HCT116 (cell line): ENCODE measurements at regions not wholly inside any gene's neighbourhood (a gene's known extent, or its start where the extent isn't known, plus 50 kb on each side); places are given as distances from the start of the nearest gene placed in this dataset.

Experiments
- ATAC-seq: fragments of 200-7000 bp; cut with Tn5 transposase; 2 replicates; pipeline ENCODE4 v1.9.1; 2020; ENCODE audit warnings: mild to moderate bottlenecking, moderate library complexity
- BruUV-seq: library from RNA; stranded (reverse); fragments of 400-500 nt; replicated peaks from 2 replicates; lab custom pipeline; 2021; lab: Mats Ljungman, UMichigan
- CTCF ChIA-PET: fragments of 300-600 bp; sonication (Branson Sonifier 250); formaldehyde crosslinking; loops from one replicate; lab custom pipeline; 2021; ENCODE audit warnings: antibody characterized with exemption; lab: Charles Lee
- POLR2A ChIA-PET: fragments of 300-600, 350-600 bp; sonication (Branson Sonifier 250); formaldehyde crosslinking; loops from one replicate; lab custom pipeline; 2021; ENCODE audit warnings: antibody characterized with exemption; lab: Charles Lee
- RAD21 ChIA-PET, 2 experiments: fragments of 300-600 bp; sonication (Branson Sonifier 250); formaldehyde crosslinking; loops; one replicate each; lab custom pipeline; 2023; ENCODE audit warnings: low total read pairs in 2 of 2; ENCODE audit not compliant: uncharacterized antibody in 2 of 2, unreplicated experiment in 2 of 2, low non-redundant PET in 1 of 2; lab: Charles Lee
- DNase-seq: peaks from one replicate; pipeline ENCODE4 v3.0.0-alpha.2; 2010; ENCODE audit warnings: low read depth, low spot score
- H2AFZ ChIP-seq: fragments of 200-600 bp; shearing (Covaris generic), sonication (generic); 2 replicates; pipeline ENCODE4 v1.6.1; 2017; ENCODE audit warnings: low read depth, mixed run types, mixed read lengths, antibody characterized with exemption, low read length; ENCODE audit not compliant: poor library complexity, severe bottlenecking
- H3K27ac ChIP-seq: 2 replicates; pipeline ENCODE4 v1.5.1; 2012; ENCODE audit warnings: low read depth, low read length
- H3K27me3 ChIP-seq: fragments of 200-600 bp; sonication (generic); 2 replicates; pipeline ENCODE4 v1.6.1; 2016; ENCODE audit warnings: mixed run types, low read length, mixed read lengths; ENCODE audit not compliant: insufficient read depth
- H3K36me3 ChIP-seq, 2 experiments: fragments of 200-500 bp in 1 of 2; fragments of 200-600 bp in 1 of 2; sonication (Bioruptor generic) in 1 of 2; sonication (generic) in 1 of 2; 2 replicates each; pipeline versions ENCODE4 v1.5.1 to v1.6.1; 2014 to 2016; ENCODE audit warnings: low read length in 2 of 2, inconsistent platforms in 1 of 2, mixed read lengths in 1 of 2, mixed run types in 1 of 2; ENCODE audit not compliant: insufficient read depth in 2 of 2, control insufficient read depth in 1 of 2
- H3K4me1 ChIP-seq, 2 experiments: fragments of 200-600 bp in 1 of 2; sonication (generic) in 1 of 2; 2 replicates each; pipeline versions ENCODE4 v1.5.1 to v1.6.1; 2012 to 2017; ENCODE audit warnings: low read length in 2 of 2, inconsistent platforms in 1 of 2, mild to moderate bottlenecking in 1 of 2, mixed read lengths in 1 of 2, mixed run types in 1 of 2, moderate library complexity in 1 of 2; ENCODE audit not compliant: insufficient read depth in 2 of 2, control insufficient read depth in 1 of 2
- H3K4me2 ChIP-seq: fragments of 200-600 bp; sonication (generic); 2 replicates; pipeline ENCODE4 v1.6.1; 2017; ENCODE audit warnings: mixed run types, low read length, mixed read lengths
- H3K4me3 ChIP-seq, 2 experiments: fragments of 200-600 bp in 1 of 2; sonication (generic) in 1 of 2; replicated peaks in 1 of 2; 2 replicates each; pipeline ENCODE4 v1.5.1; 2011 to 2016; ENCODE audit warnings: low read length in 2 of 2, control low read depth in 1 of 2, low read depth in 1 of 2, mild to moderate bottlenecking in 1 of 2, mixed read lengths in 1 of 2, mixed run types in 1 of 2
- H3K79me2 ChIP-seq: fragments of 200-600 bp; sonication (generic); 2 replicates; pipeline ENCODE4 v1.6.1; 2017; ENCODE audit warnings: mild to moderate bottlenecking, mixed run types, low read length, moderate library complexity, mixed read lengths; ENCODE audit not compliant: insufficient read depth
- H3K9ac ChIP-seq: fragments of 200-600 bp; sonication (generic); 2 replicates; pipeline ENCODE4 v1.6.1; 2016; ENCODE audit warnings: low read length, mixed read lengths
- H3K9me2 ChIP-seq: fragments of 200-600 bp; sonication (generic), shearing (Covaris generic); 2 replicates; pipeline ENCODE4 v1.6.1; 2017; ENCODE audit warnings: mixed run types, mild to moderate bottlenecking, moderate library complexity; ENCODE audit not compliant: insufficient read depth
- H3K9me3 ChIP-seq, 2 experiments: fragments of 200-500 bp in 1 of 2; fragments of 200-600 bp in 1 of 2; sonication (Bioruptor generic) in 1 of 2; sonication (generic) in 1 of 2; 2 replicates each; pipeline ENCODE4 v1.6.1; 2014 to 2017; ENCODE audit warnings: low read length in 2 of 2, mixed read lengths in 2 of 2, inconsistent platforms in 1 of 2, low read depth in 1 of 2, mild to moderate bottlenecking in 1 of 2, mixed run types in 1 of 2, moderate library complexity in 1 of 2; ENCODE audit not compliant: control insufficient read depth in 1 of 2, insufficient read depth in 1 of 2
- H4K20me1 ChIP-seq: fragments of 200-600 bp; sonication (generic), shearing (Covaris generic); 2 replicates; pipeline ENCODE4 v1.6.1; 2017; ENCODE audit warnings: mixed run types, mild to moderate bottlenecking, moderate library complexity; ENCODE audit not compliant: insufficient read depth
- ELF1 ChIP-seq: IDR thresholded peaks from 2 replicates; pipeline ENCODE4 v1.6.1; 2012; ENCODE audit warnings: low read depth, borderline replicate concordance
- EZH2phosphoT487 ChIP-seq: fragments of 200-600 bp; IDR thresholded peaks from 2 replicates; pipeline ENCODE4 v1.6.1; 2018; ENCODE audit warnings: antibody characterized with exemption, borderline replicate concordance
- JUND ChIP-seq: IDR thresholded peaks from 2 replicates; pipeline ENCODE4 v1.6.1; 2012
- SRF ChIP-seq: IDR thresholded peaks from 2 replicates; pipeline ENCODE4 v1.6.1; 2012; ENCODE audit warnings: low read depth
- intact Hi-C: fragments of 100-400 bp; cut with micrococcal nuclease; formaldehyde crosslinking; loops from 2 replicates; pipeline ENCODE4 v1.10.0; 2022
- TF ChIP-seq, protein P1 (sequence below), 3 experiments: fragments of 200-600 bp in 1 of 3; sonication (generic) in 1 of 3; IDR thresholded peaks in 2 of 3; conservative IDR thresholded peaks in 1 of 3; 2 replicates each; pipeline ENCODE4 v1.5.1; 2012 to 2017; ENCODE audit warnings: low read depth in 2 of 3, low read length in 2 of 3, antibody characterized with exemption in 1 of 3, borderline replicate concordance in 1 of 3, control low read depth in 1 of 3, mild to moderate bottlenecking in 1 of 3, mixed read lengths in 1 of 3, mixed run types in 1 of 3, moderate library complexity in 1 of 3; ENCODE audit not compliant: insufficient read depth in 1 of 3
- TF ChIP-seq, protein P2 (sequence below): IDR thresholded peaks from 2 replicates; pipeline ENCODE4 v1.6.1; 2012

DNA sequence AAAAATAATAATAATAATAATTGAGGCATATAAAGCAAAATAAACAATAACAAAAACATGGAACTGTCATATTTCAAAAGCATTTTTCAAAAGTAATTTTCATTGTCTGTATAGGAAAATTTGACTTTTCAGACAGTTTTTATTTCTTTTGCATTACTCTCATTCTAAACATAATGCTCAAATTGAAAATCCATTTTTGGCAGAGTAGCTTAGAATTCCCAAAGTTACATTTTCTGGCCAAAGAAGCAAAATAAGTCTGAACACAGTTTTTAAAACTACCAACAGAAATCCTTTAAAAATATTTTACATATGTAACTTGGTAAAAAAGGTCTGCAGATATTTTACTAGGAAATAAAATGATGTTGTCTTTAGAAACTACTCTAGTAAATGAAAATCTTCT, 535.4 kb downstream of the ANKRD7 start:
- H2AFZ ChIP-seq, result no peak overlapping the region
- ATAC-seq, result no peak
- no peaks in the 10 kb centered on the region for H4K20me1 ChIP-seq
- no peak overlapping the region for H3K27ac ChIP-seq
- no peaks in the 10 kb centered on the region for H3K36me3 ChIP-seq
- intact Hi-C loops, result no loop called here
- H3K4me3 ChIP-seq, result no peak overlapping the region
- no TSS peak for BruUV-seq
- H3K9me3 ChIP-seq, result no peaks in the 10 kb centered on the region
- no peak overlapping the region for H3K4me2 ChIP-seq
- H3K27me3 ChIP-seq, result no peaks in the 10 kb centered on the region
- H3K4me1 ChIP-seq, result no peaks in the 10 kb centered on the region
- H3K9me2 ChIP-seq, result no peaks in the 10 kb centered on the region
- ChIA-PET POLR2A (no interaction called here), CTCF (no interaction called here), RAD21 (no interaction called here)
- TF ChIP-seq, protein P1, sequence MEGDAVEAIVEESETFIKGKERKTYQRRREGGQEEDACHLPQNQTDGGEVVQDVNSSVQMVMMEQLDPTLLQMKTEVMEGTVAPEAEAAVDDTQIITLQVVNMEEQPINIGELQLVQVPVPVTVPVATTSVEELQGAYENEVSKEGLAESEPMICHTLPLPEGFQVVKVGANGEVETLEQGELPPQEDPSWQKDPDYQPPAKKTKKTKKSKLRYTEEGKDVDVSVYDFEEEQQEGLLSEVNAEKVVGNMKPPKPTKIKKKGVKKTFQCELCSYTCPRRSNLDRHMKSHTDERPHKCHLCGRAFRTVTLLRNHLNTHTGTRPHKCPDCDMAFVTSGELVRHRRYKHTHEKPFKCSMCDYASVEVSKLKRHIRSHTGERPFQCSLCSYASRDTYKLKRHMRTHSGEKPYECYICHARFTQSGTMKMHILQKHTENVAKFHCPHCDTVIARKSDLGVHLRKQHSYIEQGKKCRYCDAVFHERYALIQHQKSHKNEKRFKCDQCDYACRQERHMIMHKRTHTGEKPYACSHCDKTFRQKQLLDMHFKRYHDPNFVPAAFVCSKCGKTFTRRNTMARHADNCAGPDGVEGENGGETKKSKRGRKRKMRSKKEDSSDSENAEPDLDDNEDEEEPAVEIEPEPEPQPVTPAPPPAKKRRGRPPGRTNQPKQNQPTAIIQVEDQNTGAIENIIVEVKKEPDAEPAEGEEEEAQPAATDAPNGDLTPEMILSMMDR (IDR thresholded peaks at IDR 0.05 in 2 of 3, conservative IDR thresholded peaks at IDR 0.05 in 1 of 3; ENCODE audit: borderline replicate concordance in 1 of 3, insufficient read depth in 1 of 3, low read depth in 2 of 3, low read length in 2 of 3), result no peak
- TF ChIP-seq SRF, result no peak
- no peak for TF ChIP-seq JUND
- no peak for TF ChIP-seq ELF1
- TF ChIP-seq EZH2phosphoT487, result no peak
- H3K79me2 ChIP-seq, result no peaks in the 10 kb centered on the region
- no peak overlapping the region for H3K9ac ChIP-seq
- DNase-seq, result no peak

DNA sequence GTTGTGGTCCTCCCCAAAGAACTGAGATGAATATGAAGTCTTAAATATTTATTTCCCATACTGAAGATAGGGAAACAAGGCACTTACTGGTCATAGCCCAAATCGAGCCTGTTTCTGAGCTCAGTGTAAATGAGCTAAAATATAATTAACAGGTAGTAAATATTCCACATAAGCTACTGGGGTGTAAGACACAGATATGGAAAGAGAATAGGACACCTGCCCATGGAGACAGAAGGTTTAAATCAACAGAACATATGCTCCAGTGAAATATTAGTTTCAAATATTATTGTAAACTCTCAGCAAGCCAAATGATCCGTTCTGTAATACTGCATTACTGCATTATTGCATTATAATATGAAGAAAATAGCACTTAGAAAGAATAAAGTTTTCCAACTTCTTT, 537.9 kb downstream of the ANKRD7 start:
- ATAC-seq (no peak), DNase-seq (no peak)
- Histone ChIP-seq H2AFZ (no peak overlapping the region), H3K9me3 (no peaks in the 10 kb centered on the region), H3K27me3 (no peaks in the 10 kb centered on the region), H3K27ac (no peak overlapping the region), H3K4me3 (no peak overlapping the region), H3K4me2 (no peak overlapping the region), H3K9me2 (no peaks in the 10 kb centered on the region), H3K4me1 (no peaks in the 10 kb centered on the region), H3K36me3 (no peaks in the 10 kb centered on the region), H4K20me1 (no peaks in the 10 kb centered on the region), H3K79me2 (no peaks in the 10 kb centered on the region), H3K9ac (no peak overlapping the region)
- CTCF ChIA-PET, result no interaction called here
- TF ChIP-seq, protein P1 (IDR thresholded peaks at IDR 0.05 in 2 of 3, conservative IDR thresholded peaks at IDR 0.05 in 1 of 3; ENCODE audit: borderline replicate concordance in 1 of 3, insufficient read depth in 1 of 3, low read depth in 2 of 3, low read length in 2 of 3), result no peak
- TF ChIP-seq, protein P2, sequence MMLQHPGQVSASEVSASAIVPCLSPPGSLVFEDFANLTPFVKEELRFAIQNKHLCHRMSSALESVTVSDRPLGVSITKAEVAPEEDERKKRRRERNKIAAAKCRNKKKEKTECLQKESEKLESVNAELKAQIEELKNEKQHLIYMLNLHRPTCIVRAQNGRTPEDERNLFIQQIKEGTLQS, result no peak
- no peak for TF ChIP-seq SRF
- intact Hi-C loops, result no loop called here
- no TSS peak for BruUV-seq
- RAD21 ChIA-PET, result no interaction called here
- POLR2A ChIA-PET, result no interaction called here
